ENCODE measurements at regions not wholly inside any gene's neighbourhood (a gene's known extent, or its start where the extent isn't known, plus 50 kb on each side); places are given as distances from the start of the nearest gene placed in this dataset.
A peak's percentile ranks its signal among the peaks of the same experiment; 100 is the strongest.

DNA sequence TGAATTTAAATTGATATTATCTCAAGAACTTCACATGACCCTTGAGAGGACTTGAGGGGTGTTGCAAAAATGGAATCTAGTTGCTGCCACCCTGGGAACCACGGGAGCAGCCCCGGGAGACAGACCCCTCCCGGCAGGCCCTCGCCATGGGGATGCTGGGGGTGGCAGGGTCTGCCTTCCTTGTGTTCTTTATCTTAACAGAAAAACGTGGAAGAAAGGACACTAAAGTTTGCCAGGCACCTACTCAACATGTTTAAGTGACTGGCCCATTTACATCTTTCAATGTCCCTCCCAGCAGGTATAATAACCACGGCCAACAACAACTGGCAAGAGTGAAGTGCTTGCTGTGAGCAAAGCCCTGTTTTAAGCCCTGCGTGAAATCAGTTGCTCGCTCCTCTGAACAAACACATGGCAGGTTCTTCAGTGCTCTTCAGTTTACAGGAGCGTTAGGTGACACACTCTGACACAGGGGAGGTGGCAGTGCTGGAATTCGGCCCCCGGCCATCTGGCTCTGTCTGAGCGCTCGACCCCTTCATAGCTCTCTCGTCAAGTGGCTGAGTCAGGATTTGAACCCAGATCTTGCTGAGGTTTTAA, 112.5 kb downstream of the ASB7 start:
- no peak overlapping the region for H2BK15ac ChIP-seq (ENCODE audit: low read length)
- ChIA-PET POLR2A (ENCODE audit: partially characterized antibody) (no interaction called here), CTCF (ENCODE audit: partially characterized antibody) (interaction anchor here (0.8 to 1.2 kb wide), 5 partner anchors 10 to 134 kb away, joined by 3 to 4 read pairs (median 3); no protein-coding TSS in a partner anchor)
- no peak overlapping the region for H3K27ac ChIP-seq (ENCODE audit: low read depth, low read length)
- H2BK5ac ChIP-seq (ENCODE audit: low read depth, low read length): no peak overlapping the region
- TF ChIP-seq CREB1 (IDR thresholded peaks at IDR 0.05) (no peak), FOSL1 (IDR thresholded peaks at IDR 0.05; ENCODE audit: insufficient read depth, low read depth, low read length) (no peak), BRCA1 (IDR thresholded peaks at IDR 0.05; ENCODE audit: low read depth, low read length) (no peak), TAF1 (IDR thresholded peaks at IDR 0.05; ENCODE audit: low read depth, low read length) (no peak), CHD1 (IDR thresholded peaks at IDR 0.05; ENCODE audit: low read depth, low read length) (no peak), CBX5 (IDR thresholded peaks at IDR 0.05; ENCODE audit: low read depth, low read length) (no peak), SIRT6 (IDR thresholded peaks at IDR 0.05; ENCODE audit: low read length) (no peak), POLR2AphosphoS5 (IDR thresholded peaks at IDR 0.05; ENCODE audit: low read depth, low read length) (no peak)
- no peak overlapping the region for H3K18ac ChIP-seq (ENCODE audit: extremely low read depth, low read length)
- H4K8ac ChIP-seq (ENCODE audit: extremely low read depth, insufficient read depth, low read length): peak overlapping the region; percentile 3; the same call in 1 of the 2 replicates
- no peak overlapping the region for H4K91ac ChIP-seq (replicated peaks; ENCODE audit: insufficient read length, low read length)
- WGBS, 2 experiments (ENCODE audit: extremely low coverage in 1 of 2, insufficient coverage in 1 of 2, insufficient read length in 1 of 2, insufficient replicate concordance in 2 of 2, low coverage in 1 of 2, low lambda C conversion rate in 2 of 2, missing lambda C conversion rate in 1 of 2): 86% methylated on average over 14 of the region's 14 CpGs; no CpG with 5 or more reads in 1 of the 2 experiments
- no peak overlapping the region for H2AFZ ChIP-seq (ENCODE audit: low read length)
- H3K4me3 ChIP-seq (ENCODE audit: extremely low read depth in 1 of 4, insufficient read depth in 2 of 4, low read depth in 3 of 4, low read length in 4 of 4): no peak overlapping the region
- no peaks in the 10 kb centered on the region for H3K36me3 ChIP-seq (ENCODE audit: control insufficient read depth in 2 of 4, insufficient read depth in 4 of 4, low read length in 3 of 4)
- no peak overlapping the region for H2BK120ac ChIP-seq (replicated peaks; ENCODE audit: low read depth, low read length)
- no peak overlapping the region for H2BK20ac ChIP-seq (ENCODE audit: low read length)
- no peak overlapping the region for H3K4ac ChIP-seq (replicated peaks; ENCODE audit: insufficient read length, low read depth, low read length)
- H3K79me1 ChIP-seq (ENCODE audit: low read depth, low read length): no peaks in the 10 kb centered on the region
- no peaks in the 10 kb centered on the region for H3K27me3 ChIP-seq (replicated peaks in 1 of 4; ENCODE audit: control insufficient read depth in 3 of 4, extremely low read depth in 1 of 4, insufficient read depth in 3 of 4, low read length in 3 of 4)
- peaks cover 0 to 2% of the 10 kb centered on the region in 2 experiments; a peak in 2 of 4 replicates for H3K9me3 ChIP-seq (ENCODE audit: insufficient read depth in 2 of 2, low read depth in 1 of 2, low read length in 1 of 2)
- no peak overlapping the region for H3K56ac ChIP-seq (replicated peaks; ENCODE audit: insufficient read length, low read depth, low read length)
- H3K23ac ChIP-seq (ENCODE audit: insufficient read length): no peak overlapping the region
- H3K4me1 ChIP-seq (replicated peaks in 1 of 4; ENCODE audit: control insufficient read depth in 3 of 4, insufficient read depth in 4 of 4, low read length in 3 of 4): peaks cover 0 to 4% (median 1%) of the 10 kb centered on the region in 4 experiments; a peak in 2 of 7 replicates
- DNase-seq (ENCODE audit: low read depth in 1 of 2, low spot score in 2 of 2) (peak in 1 of 2 experiments; percentile 33), FAIRE-seq (no peak)
- no peaks in the 10 kb centered on the region for H4K20me1 ChIP-seq (replicated peaks in 1 of 2; ENCODE audit: control insufficient read depth in 1 of 2, insufficient read depth in 2 of 2, low read length in 2 of 2)
- no peaks in the 10 kb centered on the region for H3K79me2 ChIP-seq (ENCODE audit: control insufficient read depth in 1 of 2, insufficient read depth in 2 of 2, low read length in 2 of 2)
- no peak overlapping the region for H2AK5ac ChIP-seq (ENCODE audit: low read depth, low read length)
- no peak overlapping the region for H4K5ac ChIP-seq (ENCODE audit: insufficient read length, low read depth, low read length)
- no peak overlapping the region for H2BK12ac ChIP-seq (ENCODE audit: low read depth, low read length)
- H3K23me2 ChIP-seq (ENCODE audit: low read depth, low read length): peaks cover 7% of the 10 kb centered on the region; the same call in 1 of the 2 replicates
- no peak overlapping the region for H3K4me2 ChIP-seq (ENCODE audit: insufficient read depth in 1 of 2, low read depth in 2 of 2, low read length in 2 of 2)
- no peak overlapping the region for H3K14ac ChIP-seq (ENCODE audit: insufficient read length)
- no peak overlapping the region for H3K9ac ChIP-seq (replicated peaks in 1 of 4; ENCODE audit: extremely low read depth in 1 of 4, low read depth in 3 of 4, low read length in 3 of 4)

Data from H1 (cell line).